Stomach (tissue), 8 donors: ENCODE measurements at regions not wholly inside any gene's neighbourhood (a gene's known extent, or its start where the extent isn't known, plus 50 kb on each side); places are given as distances from the start of the nearest gene placed in this dataset.
A peak's percentile ranks its signal among the peaks of the same experiment; 100 is the strongest.

Experiments used
- DNase-seq, 2 donors: peaks; one replicate each; pipeline versions ENCODE4 v3.0.0 to v3.0.0-alpha.2; 2013 to 2019
- H3K27ac ChIP-seq, 5 donors: fragments of 200-600 bp in 4 of 5; sonication (generic) in 4 of 5; one replicate each; pipeline ENCODE4 v1.5.1; 2013 to 2019; ENCODE audit warnings: mild to moderate bottlenecking in 1 of 5, moderate library complexity in 1 of 5
- H3K27me3 ChIP-seq, 3 donors: fragments of 200-600 bp; sonication (generic); one replicate each; pipeline ENCODE4 v1.5.1; 2017 to 2019; ENCODE audit warnings: mixed run types in 1 of 3
- H3K36me3 ChIP-seq, 4 donors: fragments of 200-600 bp; sonication (generic); 1 replicate in 3 of 4; 2 replicates in 1 of 4; pipeline ENCODE4 v1.5.1; 2016 to 2019
- H3K4me1 ChIP-seq, 4 donors: fragments of 200-600 bp; sonication (generic); one replicate each; pipeline ENCODE4 v1.5.1; 2016 to 2019
- H3K4me3 ChIP-seq, 4 donors: fragments of 200-600 bp; sonication (generic) in 3 of 4; one replicate each; pipeline ENCODE4 v1.5.1; 2016 to 2019; ENCODE audit warnings: mild to moderate bottlenecking in 1 of 4
- H3K9me3 ChIP-seq, 4 donors: fragments of 200-600 bp; sonication (generic); one replicate each; pipeline ENCODE4 v1.5.1; 2016 to 2019
- CTCF ChIP-seq, 7 experiments: fragments of 450-650 bp in 4 of 7; fragments of 200-600 bp in 3 of 7; sonication (generic) in 3 of 7; IDR thresholded peaks; one replicate each; pipeline ENCODE4 v1.5.1; 2016 to 2019; ENCODE audit warnings: antibody characterized with exemption in 7 of 7, control low read depth in 2 of 7, mild to moderate bottlenecking in 1 of 7
- EP300 ChIP-seq: sonication (generic); formaldehyde crosslinking; IDR thresholded peaks from one replicate; pipeline ENCODE4 v1.6.1; 2017; ENCODE audit warnings: antibody characterized with exemption
- POLR2A ChIP-seq, 4 donors: fragments of 450-650 bp; IDR thresholded peaks; one replicate each; pipeline ENCODE4 v1.6.1; 2016; ENCODE audit warnings: antibody characterized with exemption in 4 of 4, control low read depth in 2 of 4, mild to moderate bottlenecking in 1 of 4, moderate library complexity in 1 of 4
- POLR2AphosphoS5 ChIP-seq, 3 donors: sonication (generic); formaldehyde crosslinking; IDR thresholded peaks; one replicate each; pipeline ENCODE4 v1.6.1; 2016; ENCODE audit warnings: antibody characterized with exemption in 3 of 3
- WGBS, 5 donors: extraction: QIAGEN DNeasy Blood & Tissue Kit in 3 of 5; methylation state at CpG; one replicate each; pipeline versions ENCODE4 v1.1.5 to v1.1.7; 2013 to 2018; 5-methylcytosine and 5-hydroxymethylcytosine counted together
- intact Hi-C: fragments of 100-400 bp; cut with DNase I; formaldehyde crosslinking; loops from one replicate; pipeline ENCODE4 v1.15.1; 2023; ENCODE audit warnings: low total_unique reads
- donor health status: healthy with polysubstance abuse.
- donor health status: Bipolar disorder and iron deficiency.
- donor health status: healthy.

- no peak for TF ChIP-seq CTCF (IDR thresholded peaks at IDR 0.05)
- TF ChIP-seq EP300: no peak
- TF ChIP-seq POLR2A (IDR thresholded peaks at IDR 0.05): no peak
- no peak for TF ChIP-seq POLR2AphosphoS5 (IDR thresholded peaks at IDR 0.05)
- Histone ChIP-seq H3K4me1 (no peaks in the 10 kb centered on the region), H3K27ac (no peak overlapping the region), H3K27me3 (no peaks in the 10 kb centered on the region), H3K36me3 (no peaks in the 10 kb centered on the region), H3K4me3 (no peak overlapping the region), H3K9me3 (no peaks in the 10 kb centered on the region)
- no peak for DNase-seq
- intact Hi-C loops: no loop called here
- WGBS, 5 donors: 31 to 50% (median 42%) methylated on average over 1 of the region's 1 CpG
Measured at GRCh38 chr3:28853830-28854229, 427.0 kb upstream of the RBMS3 start.

- no peaks in the 10 kb centered on the region for H3K36me3 ChIP-seq
- 80 to 87% (median 82%) methylated on average over 3 of the region's 3 CpGs for WGBS, 5 donors
- no peak overlapping the region for H3K4me3 ChIP-seq
- TF ChIP-seq POLR2AphosphoS5 (IDR thresholded peaks at IDR 0.05) (no peak), POLR2A (IDR thresholded peaks at IDR 0.05) (no peak), EP300 (no peak), CTCF (IDR thresholded peaks at IDR 0.05) (no peak)
- no peak overlapping the region for H3K27ac ChIP-seq
- DNase-seq: no peak
- intact Hi-C loops: no loop called here
- peaks cover 0 to 13% (median 0%) of the 10 kb centered on the region in 4 donors for H3K4me1 ChIP-seq
- H3K27me3 ChIP-seq: no peaks in the 10 kb centered on the region
- no peaks in the 10 kb centered on the region for H3K9me3 ChIP-seq
Measured at GRCh38 chr3:28856796-28857195, 424.1 kb upstream of the RBMS3 start.

GRCh38 chr3:28859897-28860296 lies 421.0 kb upstream of the RBMS3 start:
- DNase-seq: no peak
- no peaks in the 10 kb centered on the region for H3K36me3 ChIP-seq
- intact Hi-C loops: no loop called here
- no peak overlapping the region for H3K27ac ChIP-seq
- H3K27me3 ChIP-seq: no peaks in the 10 kb centered on the region
- H3K9me3 ChIP-seq: no peaks in the 10 kb centered on the region
- H3K4me3 ChIP-seq: no peak overlapping the region
- no peak for TF ChIP-seq CTCF (IDR thresholded peaks at IDR 0.05)
- TF ChIP-seq EP300: no peak
- no peak for TF ChIP-seq POLR2AphosphoS5 (IDR thresholded peaks at IDR 0.05)
- no peak for TF ChIP-seq POLR2A (IDR thresholded peaks at IDR 0.05)
- H3K4me1 ChIP-seq: peaks cover 0 to 13% (median 0%) of the 10 kb centered on the region in 4 donors

GRCh38 chr3:28860307-28860706 lies 420.6 kb upstream of the RBMS3 start:
- 55 to 81% (median 70%) methylated on average over 4 of the region's 4 CpGs for WGBS, 5 donors
- peak in 1 of 2 donors; percentile 14 for DNase-seq
- no peak overlapping the region for H3K4me3 ChIP-seq
- no peaks in the 10 kb centered on the region for H3K27me3 ChIP-seq
- intact Hi-C loops: no loop called here
- no peak for TF ChIP-seq EP300
- TF ChIP-seq POLR2A (IDR thresholded peaks at IDR 0.05): no peak
- TF ChIP-seq POLR2AphosphoS5 (IDR thresholded peaks at IDR 0.05): no peak
- no peaks in the 10 kb centered on the region for H3K36me3 ChIP-seq
- H3K9me3 ChIP-seq: no peaks in the 10 kb centered on the region
- peaks cover 0 to 13% (median 0%) of the 10 kb centered on the region in 4 donors for H3K4me1 ChIP-seq
- H3K27ac ChIP-seq: no peak overlapping the region

GRCh38 chr3:28863186-28863585 lies 417.7 kb upstream of the RBMS3 start:
- H3K9me3 ChIP-seq: no peaks in the 10 kb centered on the region
- no peaks in the 10 kb centered on the region for H3K27me3 ChIP-seq
- no peak for TF ChIP-seq POLR2AphosphoS5 (IDR thresholded peaks at IDR 0.05)
- no peak for TF ChIP-seq EP300
- TF ChIP-seq CTCF (IDR thresholded peaks at IDR 0.05): no peak
- TF ChIP-seq POLR2A (IDR thresholded peaks at IDR 0.05): no peak
- intact Hi-C loops: no loop called here
- 90 to 97% (median 94%) methylated on average over 7 of the region's 7 CpGs for WGBS, 5 donors
- H3K4me3 ChIP-seq: no peak overlapping the region
- peaks cover 0 to 13% (median 0%) of the 10 kb centered on the region in 4 donors for H3K4me1 ChIP-seq
- H3K27ac ChIP-seq: no peak overlapping the region
- DNase-seq: no peak
- H3K36me3 ChIP-seq: no peaks in the 10 kb centered on the region
